ENCODE measurements at regions not wholly inside any gene's neighbourhood (a gene's known extent, or its start where the extent isn't known, plus 50 kb on each side); places are given as distances from the start of the nearest gene placed in this dataset.

- TF ChIP-seq CTCF (conservative IDR thresholded peaks at IDR 0.05 in 1 of 2, IDR thresholded peaks at IDR 0.05 in 1 of 2; ENCODE audit: extremely low read depth in 1 of 2, insufficient read depth in 1 of 2, low read depth in 1 of 2, low read length in 2 of 2) (no peak), EZH2 (IDR thresholded peaks at IDR 0.05; ENCODE audit: borderline replicate concordance, low read length) (no peak)
Measured at GRCh38 chr4:175273995-175274753, 356.0 kb downstream of the ADAM29 start.
